HuH-7.5 (cell line): ENCODE measurements at regions not wholly inside any gene's neighbourhood (a gene's known extent, or its start where the extent isn't known, plus 50 kb on each side); places are given as distances from the start of the nearest gene placed in this dataset.
"Not testable (repeated sequence)": the region's sequence is repeated elsewhere in the genome, so short reads cannot be mapped to it uniquely, and the experiment has no call there.

Source experiments
- DNase-seq: peaks from one replicate; pipeline ENCODE4 v3.0.0; 2011; ENCODE audit warnings: low spot score

- no peak for DNase-seq
Measured at GRCh38 chr11:92168936-92169335, 55.7 kb upstream of the FAT3 start.

DNA sequence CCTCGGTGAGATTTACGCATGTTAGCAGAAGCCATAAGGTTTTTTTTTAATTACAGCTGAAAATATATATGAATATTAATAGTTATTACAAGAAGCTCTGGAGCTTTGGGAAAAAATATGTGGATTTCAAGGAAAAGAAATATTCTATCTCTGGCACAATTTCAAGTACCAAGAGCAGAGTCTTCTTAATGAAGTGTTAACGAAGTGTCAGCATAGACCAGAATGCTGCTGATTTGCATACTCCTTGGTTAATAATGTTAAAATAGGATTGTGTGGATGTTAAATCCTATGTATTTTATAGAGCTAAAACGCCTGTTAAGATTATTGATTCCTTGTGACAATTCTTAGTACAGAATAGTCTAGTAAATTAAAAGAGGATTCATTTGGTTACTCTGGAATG is 57.0 kb upstream of the FAT3 start:
- DNase-seq = no peak

GRCh38 chr11:92166335-92166734 is 58.3 kb upstream of the FAT3 start:
- no peak for DNase-seq

GRCh38 chr11:92163879-92164278 is 60.7 kb upstream of the FAT3 start:
- no peak for DNase-seq

DNA sequence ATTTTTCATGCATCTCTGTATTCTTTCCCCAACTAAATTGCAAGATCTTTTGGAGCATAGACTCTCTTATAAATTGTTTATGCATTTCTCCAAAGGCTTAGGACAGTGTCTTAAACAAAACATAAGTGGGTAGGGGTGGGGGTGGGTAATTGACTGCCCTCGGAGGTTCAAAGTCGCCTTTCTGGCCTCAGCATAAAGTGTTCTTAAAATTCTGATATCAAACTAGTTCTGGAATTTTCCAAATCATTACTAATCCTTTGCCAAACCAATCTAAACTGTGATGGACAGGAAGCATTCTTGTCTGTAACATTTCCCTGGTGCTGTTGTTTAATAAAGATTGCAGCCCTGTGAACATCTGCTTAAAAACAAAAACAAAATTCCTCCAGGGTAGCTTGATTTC is 61.8 kb upstream of the FAT3 start:
- no peak for DNase-seq

- no peak for DNase-seq
Measured at GRCh38 chr11:92159931-92160330, 64.7 kb upstream of the FAT3 start.

DNA sequence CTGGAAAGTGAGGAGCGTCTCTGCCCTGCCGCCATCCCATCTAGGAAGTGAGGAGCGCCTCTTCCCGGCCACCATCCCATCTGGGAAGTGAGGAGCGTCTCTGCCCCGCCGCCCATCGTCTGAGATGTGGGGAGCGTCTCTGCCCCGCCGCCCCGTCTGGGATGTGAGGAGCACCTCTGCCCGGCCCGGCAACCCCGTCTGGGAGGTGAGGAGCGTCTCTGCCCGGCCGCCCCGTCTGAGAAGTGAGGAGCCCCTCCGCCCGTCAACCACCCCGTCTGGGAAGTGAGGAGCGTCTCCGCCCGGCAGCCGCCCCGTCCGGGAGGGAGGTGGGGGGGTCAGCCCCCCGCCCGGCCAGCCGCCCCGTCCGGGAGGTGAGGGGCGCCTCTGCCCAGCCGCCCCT is 67.2 kb upstream of the FAT3 start:
- not testable (repeated sequence) for DNase-seq

DNA sequence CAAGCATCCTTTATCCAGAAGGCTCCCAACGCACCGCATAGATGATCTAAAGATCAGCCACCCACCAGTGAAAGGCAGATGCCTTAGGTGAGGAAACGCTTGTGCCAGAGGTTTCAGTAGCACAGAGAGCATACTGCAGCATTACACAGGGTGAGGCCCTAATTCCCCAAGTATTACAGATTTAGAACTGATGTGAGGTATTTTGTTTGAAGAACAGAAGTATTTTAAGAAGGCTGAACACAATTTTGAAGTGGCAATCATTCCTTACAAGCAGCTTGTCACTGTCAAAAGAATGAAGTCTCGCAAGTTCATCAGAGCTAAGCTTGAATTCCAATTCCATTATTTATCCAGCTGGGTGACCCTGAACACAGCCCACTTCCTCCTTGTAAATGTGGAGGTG is 70.0 kb upstream of the FAT3 start:
- DNase-seq = no peak

DNA sequence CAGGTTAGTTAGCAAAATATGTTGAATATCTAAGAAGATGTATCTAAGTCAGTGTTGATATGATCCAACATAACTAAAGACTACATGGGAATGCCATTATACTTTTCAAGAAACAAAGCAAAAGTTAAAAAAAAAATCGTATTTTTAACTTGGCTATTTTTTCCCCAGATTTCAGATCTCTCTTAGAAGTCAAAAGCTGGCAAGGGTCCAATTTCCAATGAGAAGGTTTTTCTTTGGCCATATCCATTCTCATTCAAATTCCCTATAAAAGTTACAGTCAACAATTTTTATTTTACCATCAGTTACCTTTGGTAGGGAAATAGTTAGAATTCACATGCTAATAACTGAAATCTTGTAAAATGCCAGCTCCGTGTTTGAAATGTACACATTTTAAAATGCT is 70.5 kb upstream of the FAT3 start:
- no peak for DNase-seq

GRCh38 chr11:92153542-92153941 is 71.1 kb upstream of the FAT3 start:
- no peak for DNase-seq

- DNase-seq = no peak
Measured at GRCh38 chr11:92152245-92152644, 72.4 kb upstream of the FAT3 start.

DNA sequence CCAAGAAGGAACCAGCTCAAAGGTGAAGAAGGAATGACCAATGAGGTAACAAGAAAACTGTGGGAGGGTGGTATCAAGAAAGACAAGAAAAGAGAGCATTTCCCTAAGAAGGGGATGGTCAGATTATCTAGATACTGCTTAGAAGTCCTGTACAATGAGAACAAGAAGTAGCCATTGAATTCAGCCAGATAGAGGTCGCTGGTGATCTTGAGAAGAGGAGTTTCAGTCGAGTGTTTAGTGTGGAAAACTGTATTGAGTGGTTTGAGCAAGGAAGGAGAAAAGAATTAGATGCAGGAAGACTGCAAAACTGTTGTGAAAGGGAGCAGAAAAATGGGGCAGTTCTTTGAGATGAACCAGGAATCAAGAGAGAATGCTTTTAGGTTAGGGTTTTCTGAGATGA is 74.6 kb upstream of the FAT3 start:
- no peak for DNase-seq

GRCh38 chr11:92141725-92142124 is 82.9 kb upstream of the FAT3 start:
- DNase-seq = no peak

GRCh38 chr11:92141159-92141558 is 83.5 kb upstream of the FAT3 start:
- no peak for DNase-seq

- no peak for DNase-seq
Measured at GRCh38 chr11:92140021-92140420, 84.6 kb upstream of the FAT3 start.

- no peak for DNase-seq
Measured at GRCh38 chr11:92138296-92138695, 86.3 kb upstream of the FAT3 start.

DNA sequence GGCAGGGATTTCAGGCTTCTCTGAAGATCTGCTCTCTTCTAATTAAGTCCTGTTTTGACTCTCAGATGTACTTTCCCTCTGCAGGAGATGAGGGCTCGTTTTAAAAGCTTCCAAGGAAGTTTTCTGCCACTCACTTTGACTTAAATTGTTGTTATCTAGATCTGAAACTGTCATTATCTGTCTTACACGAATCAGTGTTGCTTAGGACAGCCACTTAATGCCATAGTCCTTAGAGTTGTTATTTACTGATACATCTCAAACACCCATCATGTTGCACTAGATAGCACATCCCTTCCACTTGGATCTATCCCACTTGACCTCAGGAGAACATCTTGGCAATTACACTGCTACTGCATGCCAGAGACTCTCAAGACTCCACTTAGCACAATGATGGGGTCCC is 86.9 kb upstream of the FAT3 start:
- DNase-seq = no peak

DNA sequence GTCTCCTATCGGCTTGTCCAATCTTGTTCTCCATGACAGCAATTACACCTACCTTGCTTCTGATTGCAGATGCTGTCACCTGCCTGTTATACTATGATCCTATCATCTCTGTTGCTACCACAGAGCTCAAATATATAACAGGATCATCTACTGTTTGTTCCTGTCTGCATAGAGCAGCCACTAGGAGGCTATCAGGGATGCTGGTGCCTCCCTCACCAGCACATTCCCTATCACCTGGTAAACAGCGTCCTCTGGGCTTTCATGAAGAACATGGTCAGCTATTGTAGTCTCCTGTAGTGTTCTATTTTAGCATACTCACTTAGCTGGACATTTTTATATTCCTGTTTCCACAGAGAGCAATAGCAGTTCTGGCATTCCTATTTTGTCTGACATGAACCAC is 87.8 kb upstream of the FAT3 start:
- DNase-seq = no peak

- no peak for DNase-seq
Measured at GRCh38 chr11:92131289-92131865, 93.2 kb upstream of the FAT3 start.

- no peak for DNase-seq
Measured at GRCh38 chr11:92130421-92130831, 94.2 kb upstream of the FAT3 start.

DNA sequence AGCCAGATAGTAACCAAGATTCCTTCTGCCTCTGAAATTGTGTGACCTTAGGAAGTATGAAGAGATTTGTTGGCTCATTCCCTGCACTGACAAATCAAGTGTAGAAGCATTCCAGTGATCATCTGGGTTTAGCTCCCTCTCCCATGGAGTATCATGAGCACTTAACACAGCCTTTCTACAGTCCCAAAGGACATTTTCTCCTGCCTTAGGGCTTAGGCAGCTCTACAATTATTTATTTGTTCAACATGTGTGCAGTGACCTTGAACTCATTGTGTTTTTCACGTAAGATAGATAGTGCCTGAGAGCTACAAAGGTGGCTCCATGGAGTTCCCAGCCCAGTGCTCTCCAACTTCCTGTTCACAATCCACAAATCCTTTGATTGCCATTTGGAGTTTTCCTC is 94.8 kb upstream of the FAT3 start:
- no peak for DNase-seq

DNA sequence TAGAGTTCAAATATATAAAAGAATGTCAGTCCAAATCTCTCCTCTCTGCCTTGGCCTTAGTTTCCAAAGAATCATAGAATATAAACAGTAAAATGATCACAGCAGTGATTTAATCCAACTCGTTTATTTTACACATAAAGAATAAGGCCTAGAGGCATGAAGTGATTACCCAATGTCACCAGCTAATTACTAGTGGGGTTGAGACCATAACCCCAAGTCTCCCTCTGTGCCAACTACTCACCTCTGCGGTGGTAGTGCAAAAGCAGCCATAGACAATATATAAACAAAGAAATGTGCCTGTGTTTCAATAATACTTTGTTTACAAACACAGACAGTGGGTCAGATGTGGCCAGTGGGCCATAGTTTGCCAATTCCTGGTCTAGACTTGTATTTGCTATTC is 96.6 kb upstream of the FAT3 start:
- no peak for DNase-seq

- no peak for DNase-seq
Measured at GRCh38 chr11:92125321-92125720, 99.3 kb upstream of the FAT3 start.

DNA sequence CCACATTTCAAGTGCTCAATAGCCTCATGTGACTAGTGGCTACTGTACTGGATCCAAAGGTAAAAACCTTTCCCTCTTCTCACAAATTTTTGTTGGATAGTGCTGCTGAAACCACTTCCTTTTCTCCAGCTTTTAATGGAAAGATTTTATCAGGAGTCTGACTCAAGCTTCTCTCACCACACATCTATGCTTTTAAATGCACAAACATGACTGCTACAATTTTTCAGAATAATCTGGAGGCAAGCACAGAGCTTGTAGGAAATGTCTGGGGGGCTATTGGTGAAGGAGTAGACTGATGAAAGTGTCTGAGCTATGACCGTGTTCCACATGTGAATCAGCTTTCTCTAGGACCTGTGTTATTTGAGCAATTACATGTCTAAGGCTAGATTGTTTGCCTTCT is 101.1 kb upstream of the FAT3 start:
- DNase-seq = no peak

GRCh38 chr11:92122561-92122960 is 102.1 kb upstream of the FAT3 start:
- no peak for DNase-seq
